ENCODE measurements at regions not wholly inside any gene's neighbourhood (a gene's known extent, or its start where the extent isn't known, plus 50 kb on each side); places are given as distances from the start of the nearest gene placed in this dataset.
"Not testable (repeated sequence)": the region's sequence is repeated elsewhere in the genome, so short reads cannot be mapped to it uniquely, and the experiment has no call there.

DNA sequence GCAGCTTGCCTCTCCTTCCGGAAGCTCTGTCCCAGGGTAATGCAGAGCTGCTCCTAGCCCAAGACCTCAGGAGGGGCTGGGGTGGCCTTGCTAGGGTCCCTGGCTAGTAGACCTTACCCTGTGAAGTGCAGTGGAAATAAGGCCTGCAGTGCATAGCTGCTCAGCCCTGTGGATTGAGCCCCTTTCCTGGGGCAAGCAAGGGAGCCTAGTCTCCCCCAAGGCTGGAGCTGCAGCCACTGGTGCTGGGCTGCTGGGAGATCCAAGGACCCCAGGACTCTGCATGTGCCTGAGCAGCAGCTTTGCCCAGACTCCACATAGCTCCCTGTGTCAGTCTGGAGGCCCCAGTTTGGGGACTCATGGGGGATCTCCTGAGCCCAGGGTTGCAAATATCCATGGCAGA is 57.9 kb downstream of the FANCF start:
- DNase-seq (ENCODE audit: extremely low read depth, low read depth, low spot score) = no peak

- no peak for DNase-seq (ENCODE audit: extremely low read depth, low read depth, low spot score)
Observed at GRCh38 chr11:22566293-22566692, 59.3 kb downstream of the FANCF start.

- DNase-seq (ENCODE audit: extremely low read depth, low read depth, low spot score) = no peak
Observed at GRCh38 chr11:22561283-22561682, 64.3 kb downstream of the FANCF start.

GRCh38 chr11:22559416-22559815 is 66.2 kb downstream of the FANCF start:
- DNase-seq (ENCODE audit: extremely low read depth, low read depth, low spot score) = no peak

DNA sequence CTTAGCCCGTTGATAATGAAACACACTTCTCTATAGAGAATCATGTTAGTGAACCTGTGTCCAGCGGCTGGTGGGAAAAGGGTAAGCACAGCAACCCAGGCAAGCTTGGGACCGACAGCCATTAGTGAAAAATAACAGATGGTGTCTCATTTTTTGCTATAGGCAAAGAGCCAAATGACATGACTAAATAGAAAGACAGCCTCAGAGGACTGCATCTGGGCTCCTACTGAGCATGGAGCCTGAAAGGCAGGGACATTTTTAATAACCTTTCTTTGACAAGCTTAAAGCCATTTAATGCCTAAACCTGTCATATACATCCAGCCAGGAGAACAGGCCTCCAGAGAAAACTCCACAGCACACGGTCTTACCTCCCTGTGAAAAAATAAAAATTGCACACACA is 67.0 kb downstream of the FANCF start:
- no peak for DNase-seq (ENCODE audit: extremely low read depth, low read depth, low spot score)

GRCh38 chr11:22556381-22556780 is 69.2 kb downstream of the FANCF start:
- DNase-seq (ENCODE audit: extremely low read depth, low read depth, low spot score) = no peak

DNA sequence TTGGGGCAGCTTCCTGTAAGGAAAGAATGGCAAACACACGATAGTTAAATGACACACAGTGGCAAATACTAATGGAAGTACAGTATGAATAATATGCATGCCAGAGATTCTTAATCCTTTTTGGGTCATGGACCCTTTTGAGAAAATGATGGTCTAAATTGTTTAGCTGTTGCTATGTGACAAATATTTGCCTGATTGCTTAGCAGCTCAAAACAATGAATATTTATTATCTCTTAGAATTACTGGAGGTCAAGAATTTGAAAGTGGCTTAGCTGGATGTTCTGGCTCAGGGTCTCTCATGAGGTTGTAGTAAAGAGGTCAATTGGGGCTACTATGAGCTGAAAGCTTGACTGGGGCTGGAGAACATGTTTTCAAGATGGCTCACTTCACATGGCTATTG is 69.7 kb downstream of the FANCF start:
- no peak for DNase-seq (ENCODE audit: extremely low read depth, low read depth, low spot score)

GRCh38 chr11:22554221-22554620 is 71.4 kb downstream of the FANCF start:
- DNase-seq (ENCODE audit: extremely low read depth, low read depth, low spot score) = no peak

GRCh38 chr11:22552885-22553284 is 72.7 kb downstream of the FANCF start:
- DNase-seq (ENCODE audit: extremely low read depth, low read depth, low spot score) = no peak

DNA sequence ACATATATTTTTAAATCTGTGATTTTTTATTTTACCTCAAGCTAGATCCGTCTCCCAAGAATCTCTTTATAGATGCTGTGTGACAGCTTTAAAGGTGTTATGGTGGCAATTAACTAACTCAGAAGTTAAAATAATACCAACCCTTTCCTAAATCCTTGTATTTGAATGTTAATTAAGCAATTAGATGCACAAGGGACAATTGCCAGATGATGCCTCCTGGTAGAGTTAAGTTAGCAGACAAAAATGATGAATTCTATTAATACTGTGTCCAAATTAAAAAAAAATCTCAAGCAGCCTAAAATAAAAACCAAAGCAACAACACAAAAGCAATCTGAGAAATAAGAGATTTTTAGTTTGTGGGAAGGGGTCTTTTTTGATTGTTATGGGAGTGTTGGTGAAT is 78.9 kb downstream of the FANCF start:
- no peak for DNase-seq (ENCODE audit: extremely low read depth, low read depth, low spot score)

- no peak for DNase-seq (ENCODE audit: extremely low read depth, low read depth, low spot score)
Observed at GRCh38 chr11:22543261-22543660, 82.4 kb downstream of the FANCF start.

GRCh38 chr11:22539821-22540256 is 85.8 kb downstream of the FANCF start:
- DNase-seq (ENCODE audit: extremely low read depth, low read depth, low spot score) = no peak

- no peak for DNase-seq (ENCODE audit: extremely low read depth, low read depth, low spot score)
Observed at GRCh38 chr11:22536071-22536470, 89.6 kb downstream of the FANCF start.

DNA sequence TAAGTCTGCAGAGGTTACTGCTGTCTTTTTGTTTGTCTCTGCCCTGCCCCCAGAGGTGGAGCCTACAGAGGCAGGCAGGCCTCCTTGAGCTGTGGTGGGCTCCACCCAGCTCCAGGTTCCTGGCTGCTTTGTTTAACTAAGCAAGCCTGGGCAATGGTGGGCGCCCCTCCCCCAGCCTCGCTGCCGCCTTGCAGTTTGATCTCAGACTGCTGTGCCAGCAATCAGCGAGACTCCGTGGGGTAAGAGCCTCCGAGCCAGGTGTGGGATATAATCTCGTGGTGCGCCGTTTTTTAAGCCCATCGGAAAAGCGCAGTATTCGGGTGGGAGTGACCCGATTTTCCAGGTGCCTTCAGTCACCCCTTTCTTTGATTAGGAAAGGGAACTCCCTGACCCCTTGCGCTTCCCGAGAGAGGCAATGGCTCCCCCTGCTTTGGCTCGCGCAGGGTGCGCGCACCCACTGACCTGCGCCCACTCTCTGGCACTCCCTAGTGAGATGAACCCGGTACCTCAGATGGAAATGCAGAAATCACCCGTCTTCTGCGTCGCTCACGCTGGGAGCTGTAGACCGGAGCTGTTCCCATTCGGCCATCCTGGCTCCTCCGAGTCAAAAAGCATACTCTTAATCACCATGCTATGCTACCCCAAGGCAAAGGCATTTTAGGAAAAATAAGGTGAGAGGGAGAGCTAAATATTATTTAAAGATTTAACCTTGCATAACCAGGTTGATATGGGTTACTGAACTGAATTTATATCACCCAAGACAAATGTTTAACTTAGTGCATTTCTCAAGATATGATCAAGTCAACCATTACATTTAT is 96.8 kb downstream of the FANCF start:
- not testable (repeated sequence) for DNase-seq (ENCODE audit: extremely low read depth, low read depth, low spot score)

DNA sequence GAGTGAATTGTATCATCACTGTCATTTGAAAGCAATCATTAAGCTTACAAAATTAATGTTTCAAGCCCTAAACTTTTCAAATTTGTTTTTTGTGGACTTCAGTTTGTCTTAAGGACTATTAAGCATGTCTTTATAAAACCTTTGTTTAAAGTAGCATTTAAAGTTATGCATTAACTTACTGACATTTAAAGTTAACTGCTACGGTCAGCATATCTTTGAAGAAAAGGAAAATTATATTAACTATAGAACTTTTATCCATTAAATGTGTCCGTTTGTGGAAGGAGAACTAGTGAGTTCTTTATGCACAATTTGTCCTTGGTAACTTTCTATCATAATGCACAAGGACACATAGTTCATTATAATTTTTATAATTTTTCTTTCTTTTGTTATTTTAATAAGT is 103.4 kb downstream of the FANCF start:
- no peak for DNase-seq (ENCODE audit: extremely low read depth, low read depth, low spot score)

DNA sequence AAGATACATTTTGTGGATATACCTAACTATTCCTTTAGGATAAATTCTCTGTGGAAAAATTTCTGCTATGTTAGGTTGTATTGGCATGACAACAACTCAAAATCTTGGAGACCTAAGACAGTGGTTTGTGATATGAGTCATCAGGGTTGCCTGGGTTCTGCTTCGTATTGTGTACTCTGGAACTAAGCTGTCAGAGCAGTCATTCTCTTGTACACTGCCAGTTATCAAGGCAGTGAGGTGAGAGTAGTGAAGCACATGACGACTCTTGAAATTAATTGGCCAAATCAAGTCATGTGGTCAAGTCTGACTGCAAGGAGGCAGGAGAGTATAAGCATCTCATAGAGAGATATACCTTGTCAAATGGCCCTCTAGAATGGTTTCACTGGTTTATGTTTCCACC is 104.4 kb downstream of the FANCF start:
- DNase-seq (ENCODE audit: extremely low read depth, low read depth, low spot score) = no peak

DNA sequence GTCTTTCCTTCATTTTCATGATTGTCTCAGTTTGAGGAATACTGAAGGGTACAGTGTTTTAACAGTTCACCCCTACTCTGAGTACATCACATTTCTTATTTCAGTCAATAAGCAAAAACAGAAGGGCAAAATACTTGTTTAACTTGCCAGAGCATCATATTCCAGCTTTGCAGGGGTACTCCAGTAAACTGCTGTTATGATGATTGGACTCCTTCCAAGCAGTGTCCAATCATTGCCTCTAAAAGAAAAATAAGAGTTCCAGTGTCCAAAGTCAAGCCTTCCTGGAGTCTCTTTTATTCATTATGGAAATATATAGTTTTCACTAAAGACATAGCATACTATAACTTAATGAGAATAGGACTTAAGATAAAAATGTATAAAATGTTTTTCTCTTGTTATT is 105.1 kb downstream of the FANCF start:
- no peak for DNase-seq (ENCODE audit: extremely low read depth, low read depth, low spot score)

GRCh38 chr11:22518344-22518743 is 107.3 kb downstream of the FANCF start:
- DNase-seq (ENCODE audit: extremely low read depth, low read depth, low spot score) = not testable (repeated sequence)

DNA sequence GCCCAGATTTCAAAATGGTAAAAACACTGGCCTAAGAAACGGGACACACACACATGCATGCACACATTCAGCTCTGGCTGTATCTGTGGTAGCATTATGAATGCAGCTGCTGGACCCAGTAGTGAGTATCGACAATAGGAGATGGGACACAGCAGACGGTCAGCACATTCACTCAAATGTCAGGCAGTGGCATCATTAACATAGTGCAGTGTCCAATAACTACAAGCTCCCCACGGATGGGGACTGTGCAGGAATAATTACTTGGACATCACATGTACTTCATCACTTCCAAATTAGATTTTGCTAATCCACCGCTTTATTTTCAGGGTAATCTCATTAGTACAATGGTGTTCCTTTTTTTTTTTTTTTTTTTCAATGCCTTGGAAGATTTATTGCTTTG is 109.5 kb downstream of the FANCF start:
- DNase-seq (ENCODE audit: extremely low read depth, low read depth, low spot score) = no peak

- no peak for DNase-seq (ENCODE audit: extremely low read depth, low read depth, low spot score)
Observed at GRCh38 chr11:22512457-22512856, 113.2 kb downstream of the FANCF start.

- no peak for DNase-seq (ENCODE audit: extremely low read depth, low read depth, low spot score)
Observed at GRCh38 chr11:22510741-22511140, 114.9 kb downstream of the FANCF start.

GRCh38 chr11:22510010-22510409 is 115.6 kb downstream of the FANCF start:
- no peak for DNase-seq (ENCODE audit: extremely low read depth, low read depth, low spot score)

DNA sequence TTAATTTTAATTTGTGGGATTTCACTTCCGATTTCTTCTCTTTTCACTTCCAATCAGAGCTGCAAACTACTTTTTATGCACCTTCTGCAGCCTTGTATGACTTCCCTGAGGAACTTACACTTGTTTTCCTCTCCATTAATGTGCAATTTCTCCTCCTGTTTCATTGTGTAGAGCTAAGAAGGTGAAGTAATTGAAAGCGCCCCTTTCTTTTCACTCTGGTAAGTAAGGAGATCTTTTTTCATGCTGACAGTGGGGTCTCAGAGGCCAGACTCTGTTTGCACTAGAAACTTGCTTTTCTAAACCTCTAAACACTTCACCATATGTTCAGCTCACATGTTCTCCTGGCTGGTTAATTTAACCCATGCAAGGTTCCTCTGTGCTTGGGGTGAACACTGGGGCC is 117.0 kb downstream of the FANCF start:
- DNase-seq (ENCODE audit: extremely low read depth, low read depth, low spot score) = no peak

Measured in glomerular endothelial cell (primary cell).